Lower leg skin (tissue), 3 donors: ENCODE measurements at regions not wholly inside any gene's neighbourhood (a gene's known extent, or its start where the extent isn't known, plus 50 kb on each side); places are given as distances from the start of the nearest gene placed in this dataset.

Experiments
- POLR2A ChIP-seq, 2 donors: fragments of 450-650 bp; IDR thresholded peaks; one replicate each; pipeline ENCODE4 v1.6.1; 2016 to 2017; ENCODE audit warnings: antibody characterized with exemption in 2 of 2, mild to moderate bottlenecking in 1 of 2, moderate library complexity in 1 of 2
- TF ChIP-seq, protein P1 (sequence below), 3 donors: fragments of 450-650 bp; IDR thresholded peaks; one replicate each; pipeline ENCODE4 v1.5.1; 2016; ENCODE audit warnings: antibody characterized with exemption in 3 of 3, mild to moderate bottlenecking in 3 of 3, moderate library complexity in 2 of 3

DNA sequence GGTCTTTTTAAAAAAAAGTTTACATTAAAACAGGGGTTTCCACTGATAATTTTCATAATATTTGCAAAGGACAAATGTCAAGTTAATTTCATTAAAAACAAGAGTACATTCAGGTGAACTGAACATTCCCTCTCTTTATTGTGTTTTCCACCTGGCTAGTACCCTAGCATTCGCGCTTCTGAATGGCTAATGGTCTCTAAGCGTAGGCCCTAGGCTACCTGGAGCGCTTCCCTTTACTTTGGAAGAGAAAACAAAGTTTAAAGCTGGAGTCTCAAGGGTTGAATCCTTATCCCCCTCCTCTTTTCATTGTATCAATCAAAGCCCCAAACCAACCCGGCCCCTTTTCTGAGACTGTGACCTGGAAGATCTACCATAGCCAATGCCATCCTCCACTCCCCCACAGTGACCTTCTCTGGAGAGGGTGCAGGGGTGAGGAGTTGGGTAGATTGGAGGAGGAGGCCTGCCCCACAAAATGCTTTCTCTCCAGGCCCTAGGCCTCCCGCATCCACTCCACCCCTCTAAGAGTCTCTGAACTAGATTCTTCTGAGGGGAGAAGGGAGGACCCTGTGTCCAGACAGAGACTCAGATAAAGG, 73.3 kb upstream of the TBCA start:
- TF ChIP-seq, protein P1, sequence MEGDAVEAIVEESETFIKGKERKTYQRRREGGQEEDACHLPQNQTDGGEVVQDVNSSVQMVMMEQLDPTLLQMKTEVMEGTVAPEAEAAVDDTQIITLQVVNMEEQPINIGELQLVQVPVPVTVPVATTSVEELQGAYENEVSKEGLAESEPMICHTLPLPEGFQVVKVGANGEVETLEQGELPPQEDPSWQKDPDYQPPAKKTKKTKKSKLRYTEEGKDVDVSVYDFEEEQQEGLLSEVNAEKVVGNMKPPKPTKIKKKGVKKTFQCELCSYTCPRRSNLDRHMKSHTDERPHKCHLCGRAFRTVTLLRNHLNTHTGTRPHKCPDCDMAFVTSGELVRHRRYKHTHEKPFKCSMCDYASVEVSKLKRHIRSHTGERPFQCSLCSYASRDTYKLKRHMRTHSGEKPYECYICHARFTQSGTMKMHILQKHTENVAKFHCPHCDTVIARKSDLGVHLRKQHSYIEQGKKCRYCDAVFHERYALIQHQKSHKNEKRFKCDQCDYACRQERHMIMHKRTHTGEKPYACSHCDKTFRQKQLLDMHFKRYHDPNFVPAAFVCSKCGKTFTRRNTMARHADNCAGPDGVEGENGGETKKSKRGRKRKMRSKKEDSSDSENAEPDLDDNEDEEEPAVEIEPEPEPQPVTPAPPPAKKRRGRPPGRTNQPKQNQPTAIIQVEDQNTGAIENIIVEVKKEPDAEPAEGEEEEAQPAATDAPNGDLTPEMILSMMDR (IDR thresholded peaks at IDR 0.05): no peak
- TF ChIP-seq POLR2A (IDR thresholded peaks at IDR 0.05): no peak
